ENCODE measurements at regions not wholly inside any gene's neighbourhood (a gene's known extent, or its start where the extent isn't known, plus 50 kb on each side); places are given as distances from the start of the nearest gene placed in this dataset.

DNA sequence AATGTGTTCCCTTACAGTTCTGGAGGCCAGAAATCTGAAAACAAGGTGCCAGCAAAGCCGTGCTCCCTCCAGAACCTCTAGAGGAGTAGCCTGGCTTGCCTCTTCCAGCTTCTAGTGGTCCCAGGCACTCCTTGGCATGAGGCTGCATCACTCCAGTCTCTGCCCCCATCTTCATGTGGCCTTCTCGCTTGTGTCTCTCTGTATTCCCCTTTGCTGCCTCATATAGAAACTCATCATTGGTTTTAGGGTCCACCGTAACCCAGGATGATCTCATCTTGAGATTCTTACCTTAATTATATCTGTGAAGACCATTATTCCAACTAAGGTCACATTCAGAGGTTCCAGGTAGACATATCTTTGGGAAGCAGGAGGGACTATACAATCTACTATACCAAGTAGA lies 182.4 kb downstream of the SKIDA1 start:
- Histone ChIP-seq H2AFZ (ENCODE audit: control insufficient read depth, low read depth, low read length) (no peak overlapping the region), H4K20me1 (ENCODE audit: control insufficient read depth, insufficient read depth) (no peaks in the 10 kb centered on the region), H3K9ac (ENCODE audit: control insufficient read depth, insufficient read depth, low read length) (no peak overlapping the region), H3K4me2 (ENCODE audit: control insufficient read depth, insufficient read depth) (no peak overlapping the region), H3K27me3 (replicated peaks in 1 of 2; ENCODE audit: control insufficient read depth in 2 of 2, insufficient read depth in 2 of 2, low read length in 1 of 2) (no peaks in the 10 kb centered on the region), H3K79me2 (ENCODE audit: control insufficient read depth, insufficient read depth, low read length) (no peaks in the 10 kb centered on the region), H3K27ac (ENCODE audit: control insufficient read depth, insufficient read depth) (no peak overlapping the region), H3K36me3 (ENCODE audit: control insufficient read depth in 2 of 2, insufficient read depth in 2 of 2, low read length in 1 of 2) (no peaks in the 10 kb centered on the region), H3K9me3 (replicated peaks; ENCODE audit: control insufficient read depth, insufficient read depth, low read length) (no peaks in the 10 kb centered on the region), H3K4me1 (ENCODE audit: control insufficient read depth, insufficient read depth, low read length) (no peaks in the 10 kb centered on the region), H3K4me3 (no peak overlapping the region)
- FAIRE-seq (no peak), ATAC-seq (peak; percentile 82), DNase-seq (ENCODE audit: low read depth, low spot score) (no peak)
- intact Hi-C loops (cut with micrococcal nuclease; ENCODE audit: unreplicated experiment) (no loop called here), in situ Hi-C loops (cut with MboI) (no loop called here)
- no TSS peak for BruUV-seq (replicated peaks)
- WGBS (ENCODE audit: insufficient coverage, insufficient replicate concordance, low lambda C conversion rate, missing lambda C conversion rate), result 15% methylated on average over 3 of the region's 3 CpGs
- ChIA-PET CTCF (no interaction called here), SMC1A (ENCODE audit: uncharacterized antibody, unreplicated experiment) (interaction anchor here (1.3 kb wide), 1 partner anchor 14 kb away, joined by 4 read pairs; no protein-coding TSS in a partner anchor), RAD21 (ENCODE audit: unreplicated experiment) (no interaction called here), POLR2A (no interaction called here)
- TF ChIP-seq KAT2A (conservative IDR thresholded peaks at IDR 0.05; ENCODE audit: control insufficient read depth, low read depth, low read length), result no peak
- no peak for TF ChIP-seq NRF1 (conservative IDR thresholded peaks at IDR 0.05; ENCODE audit: low read depth, low read length)
- no peak for TF ChIP-seq IRF3 (IDR thresholded peaks at IDR 0.05)
- TF ChIP-seq YBX1 (IDR thresholded peaks at IDR 0.05), result no peak
- TF ChIP-seq DPF2 (IDR thresholded peaks at IDR 0.05), result no peak
- no peak for TF ChIP-seq IKZF1 (conservative IDR thresholded peaks at IDR 0.05)
- TF ChIP-seq RELA (IDR thresholded peaks at IDR 0.05; ENCODE audit: borderline replicate concordance, partially characterized antibody), result no peak
- no peak for TF ChIP-seq RBBP5 (conservative IDR thresholded peaks at IDR 0.05)
- no peak for TF ChIP-seq ZBTB11 (CRISPR knock-in tag; IDR thresholded peaks at IDR 0.05)
- TF ChIP-seq KDM1A (IDR thresholded peaks at IDR 0.05; ENCODE audit: borderline replicate concordance), result no peak
- no peak for TF ChIP-seq FOXK2 (IDR thresholded peaks at IDR 0.05)
- TF ChIP-seq NR2C1 (IDR thresholded peaks at IDR 0.05), result no peak
- no peak for TF ChIP-seq POU2F2 (IDR thresholded peaks at IDR 0.05; ENCODE audit: borderline replicate concordance, low read depth, low read length)
- no peak for TF ChIP-seq NFXL1 (IDR thresholded peaks at IDR 0.05; ENCODE audit: borderline replicate concordance)
- no peak for TF ChIP-seq MTA3 (IDR thresholded peaks at IDR 0.05; ENCODE audit: borderline replicate concordance, low read length)
- no peak for TF ChIP-seq TAF1 (IDR thresholded peaks at IDR 0.05; ENCODE audit: borderline replicate concordance, low read depth, low read length)
- no peak for TF ChIP-seq SREBF2 (IDR thresholded peaks at IDR 0.05; ENCODE audit: low read length)
- TF ChIP-seq BMI1 (IDR thresholded peaks at IDR 0.05; ENCODE audit: borderline replicate concordance), result no peak
- TF ChIP-seq CBFB (IDR thresholded peaks at IDR 0.05; ENCODE audit: low read depth), result no peak
- TF ChIP-seq NR2C2 (IDR thresholded peaks at IDR 0.05; ENCODE audit: borderline replicate concordance, control insufficient read depth, insufficient read length, low read depth), result no peak
